GM23338 (cell line): ENCODE measurements at regions not wholly inside any gene's neighbourhood (a gene's known extent, or its start where the extent isn't known, plus 50 kb on each side); places are given as distances from the start of the nearest gene placed in this dataset.

ENCODE experiments used
- ATAC-seq: fragments of 200-7000 bp; cut with Tn5 transposase; 3 replicates; pipeline ENCODE4 v1.9.1; 2020
- DNase-seq: peaks from one replicate; pipeline ENCODE4 v3.0.0-alpha.2; 2015; ENCODE audit warnings: low spot score
- H2AFZ ChIP-seq: fragments of 200-600 bp; sonication (generic); 2 replicates; pipeline ENCODE4 v1.8.0; 2016; ENCODE audit warnings: antibody characterized with exemption, mild to moderate bottlenecking, moderate library complexity
- H3F3A ChIP-seq: fragments of 200-600 bp; sonication (generic); replicated peaks from 2 replicates; pipeline ENCODE4 v1.8.0; 2017; ENCODE audit warnings: antibody characterized with exemption, mixed run types, low read depth
- H3K27ac ChIP-seq: fragments of 200-600 bp; sonication (generic); 2 replicates; pipeline ENCODE4 v1.6.1; 2016; ENCODE audit warnings: low read depth
- H3K27me3 ChIP-seq: fragments of 200-600 bp; sonication (generic); 2 replicates; pipeline ENCODE4 v1.8.0; 2016; ENCODE audit warnings: mild to moderate bottlenecking, mixed run types, moderate library complexity; ENCODE audit not compliant: insufficient read depth
- H3K36me3 ChIP-seq: fragments of 200-600 bp; sonication (generic); 2 replicates; pipeline ENCODE4 v1.8.0; 2016; ENCODE audit warnings: mild to moderate bottlenecking; ENCODE audit not compliant: insufficient read depth
- H3K4me1 ChIP-seq: fragments of 200-600 bp; sonication (generic); 2 replicates; pipeline ENCODE4 v1.8.0; 2016; ENCODE audit warnings: mild to moderate bottlenecking, moderate library complexity; ENCODE audit not compliant: insufficient read depth
- H3K4me2 ChIP-seq: fragments of 200-600 bp; sonication (generic); 2 replicates; pipeline ENCODE4 v1.7.1; 2017; ENCODE audit warnings: mixed run types
- H3K4me3 ChIP-seq: fragments of 200-600 bp; sonication (generic); 2 replicates; pipeline ENCODE4 v1.6.1; 2016; ENCODE audit warnings: mixed run types
- H3K79me2 ChIP-seq: fragments of 200-600 bp; sonication (generic); replicated peaks from 2 replicates; pipeline ENCODE4 v1.8.0; 2017; ENCODE audit warnings: mild to moderate bottlenecking; ENCODE audit not compliant: insufficient read depth
- H3K9me2 ChIP-seq: fragments of 200-600 bp; sonication (generic); 2 replicates; pipeline ENCODE4 v1.8.0; 2017; ENCODE audit not compliant: insufficient read depth
- H4K20me1 ChIP-seq: fragments of 200-600 bp; sonication (generic); replicated peaks from 2 replicates; pipeline ENCODE4 v1.8.0; 2017; ENCODE audit warnings: mild to moderate bottlenecking; ENCODE audit not compliant: insufficient read depth
- H3K27ac Mint-ChIP-seq: 2 replicates; pipeline ENCODE4 v1.8.0; 2020; ENCODE audit warnings: inconsistent platforms, mild to moderate bottlenecking, moderate library complexity, mixed read lengths
- H3K27me3 Mint-ChIP-seq: 3 replicates; pipeline ENCODE4 v1.8.0; 2022; ENCODE audit warnings: low read depth, mild to moderate bottlenecking, moderate library complexity, mixed read lengths, inconsistent platforms; ENCODE audit not compliant: insufficient read depth, poor library complexity
- H3K36me3 Mint-ChIP-seq: 3 replicates; pipeline ENCODE4 v1.8.0; 2021; ENCODE audit warnings: low read depth, mild to moderate bottlenecking, inconsistent platforms, moderate library complexity, mixed read lengths
- H3K4me1 Mint-ChIP-seq: 3 replicates; pipeline ENCODE4 v1.8.0; 2020; ENCODE audit warnings: mild to moderate bottlenecking, inconsistent platforms, mixed read lengths
- H3K4me3 Mint-ChIP-seq: 3 replicates; pipeline ENCODE4 v1.8.0; 2021; ENCODE audit warnings: moderate library complexity, mild to moderate bottlenecking, inconsistent platforms, mixed read lengths
- H3K9me3 Mint-ChIP-seq: 3 replicates; pipeline ENCODE4 v1.8.0; 2020; ENCODE audit warnings: moderate library complexity, mild to moderate bottlenecking, inconsistent platforms, mixed read lengths
- CREB1 ChIP-seq: fragments of 250-450 bp; sonication (Bioruptor Pico); IDR thresholded peaks from 2 replicates; pipeline ENCODE4 v1.5.0; 2020; ENCODE audit warnings: low read depth, mild to moderate bottlenecking, moderate library complexity
- EZH2 ChIP-seq: fragments of 200-600 bp; sonication (generic); IDR thresholded peaks from one replicate; pipeline ENCODE4 v1.8.0; 2017; ENCODE audit warnings: antibody characterized with exemption, mild to moderate bottlenecking, low read depth; ENCODE audit not compliant: unreplicated experiment
- JUNB ChIP-seq: IDR thresholded peaks from one replicate; pipeline ENCODE4 v1.6.1; 2016; ENCODE audit warnings: antibody characterized with exemption; ENCODE audit not compliant: unreplicated experiment
- POLR2AphosphoS5 ChIP-seq: IDR thresholded peaks from 2 replicates; pipeline ENCODE4 v1.6.1; 2016; ENCODE audit warnings: antibody characterized with exemption, low read depth
- ZNF331 ChIP-seq: fragments of 250-450 bp; sonication (Bioruptor Pico); IDR thresholded peaks from 2 replicates; pipeline ENCODE4 v1.5.0; 2020; ENCODE audit warnings: low read depth, mild to moderate bottlenecking, moderate library complexity
- TF ChIP-seq, protein P1 (sequence below), 2 experiments: fragments of 200-600 bp in 1 of 2; sonication (generic) in 1 of 2; conservative IDR thresholded peaks; 2 replicates each; pipeline versions ENCODE4 v1.5.1 to v1.6.1; 2016 to 2017; ENCODE audit warnings: antibody characterized with exemption in 2 of 2, low read depth in 2 of 2, mild to moderate bottlenecking in 2 of 2, moderate library complexity in 1 of 2
- TF ChIP-seq, protein P2 (sequence below): fragments of 250-450 bp; sonication (Bioruptor Pico); IDR thresholded peaks from 2 replicates; pipeline ENCODE4 v1.5.0; 2020; ENCODE audit warnings: mild to moderate bottlenecking, moderate library complexity

GRCh38 chr4:182141061-182141460 lies 102.1 kb upstream of the TENM3 start:
- peak; percentile 33; the same call in 1 of the 2 replicates for TF ChIP-seq POLR2AphosphoS5
- TF ChIP-seq CREB1 (CRISPR knock-in tag), result no peak
- TF ChIP-seq JUNB, result no peak
- TF ChIP-seq, protein P1, sequence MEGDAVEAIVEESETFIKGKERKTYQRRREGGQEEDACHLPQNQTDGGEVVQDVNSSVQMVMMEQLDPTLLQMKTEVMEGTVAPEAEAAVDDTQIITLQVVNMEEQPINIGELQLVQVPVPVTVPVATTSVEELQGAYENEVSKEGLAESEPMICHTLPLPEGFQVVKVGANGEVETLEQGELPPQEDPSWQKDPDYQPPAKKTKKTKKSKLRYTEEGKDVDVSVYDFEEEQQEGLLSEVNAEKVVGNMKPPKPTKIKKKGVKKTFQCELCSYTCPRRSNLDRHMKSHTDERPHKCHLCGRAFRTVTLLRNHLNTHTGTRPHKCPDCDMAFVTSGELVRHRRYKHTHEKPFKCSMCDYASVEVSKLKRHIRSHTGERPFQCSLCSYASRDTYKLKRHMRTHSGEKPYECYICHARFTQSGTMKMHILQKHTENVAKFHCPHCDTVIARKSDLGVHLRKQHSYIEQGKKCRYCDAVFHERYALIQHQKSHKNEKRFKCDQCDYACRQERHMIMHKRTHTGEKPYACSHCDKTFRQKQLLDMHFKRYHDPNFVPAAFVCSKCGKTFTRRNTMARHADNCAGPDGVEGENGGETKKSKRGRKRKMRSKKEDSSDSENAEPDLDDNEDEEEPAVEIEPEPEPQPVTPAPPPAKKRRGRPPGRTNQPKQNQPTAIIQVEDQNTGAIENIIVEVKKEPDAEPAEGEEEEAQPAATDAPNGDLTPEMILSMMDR (conservative IDR thresholded peaks at IDR 0.05; ENCODE audit: low read depth in 2 of 2), result no peak
- no peak for TF ChIP-seq ZNF331 (CRISPR knock-in tag)
- Mint-ChIP-seq H3K4me1 (peaks cover 43% of the 10 kb centered on the region), H3K4me3 (peak overlapping the region; percentile 97), H3K27me3 (peaks cover 33% of the 10 kb centered on the region), H3K9me3 (no peaks in the 10 kb centered on the region; the same call in 2 of the 3 replicates), H3K36me3 (peaks cover 9% of the 10 kb centered on the region; the same call in 2 of the 3 replicates), H3K27ac (no peak overlapping the region)
- no peak overlapping the region for H3K27ac ChIP-seq
- H3K4me1 ChIP-seq, result peaks cover 35% of the 10 kb centered on the region
- peak; percentile 64 for DNase-seq
- no peaks in the 10 kb centered on the region for H3K36me3 ChIP-seq
- H2AFZ ChIP-seq, result peak overlapping the region; percentile 57; the same call in 1 of the 2 replicates
- H3F3A ChIP-seq, result peaks cover 3% of the 10 kb centered on the region; the same call in 1 of the 2 replicates
- peaks cover 9% of the 10 kb centered on the region for H3K79me2 ChIP-seq
- peak; percentile 4 for ATAC-seq
- H3K4me3 ChIP-seq, result peak overlapping the region; percentile 88
- no peaks in the 10 kb centered on the region for H4K20me1 ChIP-seq
- H3K27me3 ChIP-seq, result peaks cover 40% of the 10 kb centered on the region
- H3K9me2 ChIP-seq, result no peaks in the 10 kb centered on the region
- peak overlapping the region; percentile 98 for H3K4me2 ChIP-seq

- H3K36me3 Mint-ChIP-seq, result peaks cover 9% of the 10 kb centered on the region; the same call in 2 of the 3 replicates
- Histone ChIP-seq H4K20me1 (no peaks in the 10 kb centered on the region), H3K36me3 (no peaks in the 10 kb centered on the region), H3F3A (peaks cover 3% of the 10 kb centered on the region; the same call in 1 of the 2 replicates), H3K4me2 (peak overlapping the region; percentile 98), H3K79me2 (peaks cover 23% of the 10 kb centered on the region), H3K4me3 (peak overlapping the region; percentile 88), H2AFZ (peak overlapping the region; percentile 96), H3K27me3 (peaks cover 40% of the 10 kb centered on the region), H3K9me2 (no peaks in the 10 kb centered on the region), H3K4me1 (peaks cover 35% of the 10 kb centered on the region), H3K27ac (no peak overlapping the region)
- peaks cover 33% of the 10 kb centered on the region for H3K27me3 Mint-ChIP-seq
- H3K4me1 Mint-ChIP-seq, result peaks cover 44% of the 10 kb centered on the region
- peak; percentile 41 for ATAC-seq
- peak overlapping the region; percentile 97 for H3K27ac Mint-ChIP-seq
- peak overlapping the region; percentile 97 for H3K4me3 Mint-ChIP-seq
- peak; percentile 75 for TF ChIP-seq EZH2
- TF ChIP-seq, protein P2, sequence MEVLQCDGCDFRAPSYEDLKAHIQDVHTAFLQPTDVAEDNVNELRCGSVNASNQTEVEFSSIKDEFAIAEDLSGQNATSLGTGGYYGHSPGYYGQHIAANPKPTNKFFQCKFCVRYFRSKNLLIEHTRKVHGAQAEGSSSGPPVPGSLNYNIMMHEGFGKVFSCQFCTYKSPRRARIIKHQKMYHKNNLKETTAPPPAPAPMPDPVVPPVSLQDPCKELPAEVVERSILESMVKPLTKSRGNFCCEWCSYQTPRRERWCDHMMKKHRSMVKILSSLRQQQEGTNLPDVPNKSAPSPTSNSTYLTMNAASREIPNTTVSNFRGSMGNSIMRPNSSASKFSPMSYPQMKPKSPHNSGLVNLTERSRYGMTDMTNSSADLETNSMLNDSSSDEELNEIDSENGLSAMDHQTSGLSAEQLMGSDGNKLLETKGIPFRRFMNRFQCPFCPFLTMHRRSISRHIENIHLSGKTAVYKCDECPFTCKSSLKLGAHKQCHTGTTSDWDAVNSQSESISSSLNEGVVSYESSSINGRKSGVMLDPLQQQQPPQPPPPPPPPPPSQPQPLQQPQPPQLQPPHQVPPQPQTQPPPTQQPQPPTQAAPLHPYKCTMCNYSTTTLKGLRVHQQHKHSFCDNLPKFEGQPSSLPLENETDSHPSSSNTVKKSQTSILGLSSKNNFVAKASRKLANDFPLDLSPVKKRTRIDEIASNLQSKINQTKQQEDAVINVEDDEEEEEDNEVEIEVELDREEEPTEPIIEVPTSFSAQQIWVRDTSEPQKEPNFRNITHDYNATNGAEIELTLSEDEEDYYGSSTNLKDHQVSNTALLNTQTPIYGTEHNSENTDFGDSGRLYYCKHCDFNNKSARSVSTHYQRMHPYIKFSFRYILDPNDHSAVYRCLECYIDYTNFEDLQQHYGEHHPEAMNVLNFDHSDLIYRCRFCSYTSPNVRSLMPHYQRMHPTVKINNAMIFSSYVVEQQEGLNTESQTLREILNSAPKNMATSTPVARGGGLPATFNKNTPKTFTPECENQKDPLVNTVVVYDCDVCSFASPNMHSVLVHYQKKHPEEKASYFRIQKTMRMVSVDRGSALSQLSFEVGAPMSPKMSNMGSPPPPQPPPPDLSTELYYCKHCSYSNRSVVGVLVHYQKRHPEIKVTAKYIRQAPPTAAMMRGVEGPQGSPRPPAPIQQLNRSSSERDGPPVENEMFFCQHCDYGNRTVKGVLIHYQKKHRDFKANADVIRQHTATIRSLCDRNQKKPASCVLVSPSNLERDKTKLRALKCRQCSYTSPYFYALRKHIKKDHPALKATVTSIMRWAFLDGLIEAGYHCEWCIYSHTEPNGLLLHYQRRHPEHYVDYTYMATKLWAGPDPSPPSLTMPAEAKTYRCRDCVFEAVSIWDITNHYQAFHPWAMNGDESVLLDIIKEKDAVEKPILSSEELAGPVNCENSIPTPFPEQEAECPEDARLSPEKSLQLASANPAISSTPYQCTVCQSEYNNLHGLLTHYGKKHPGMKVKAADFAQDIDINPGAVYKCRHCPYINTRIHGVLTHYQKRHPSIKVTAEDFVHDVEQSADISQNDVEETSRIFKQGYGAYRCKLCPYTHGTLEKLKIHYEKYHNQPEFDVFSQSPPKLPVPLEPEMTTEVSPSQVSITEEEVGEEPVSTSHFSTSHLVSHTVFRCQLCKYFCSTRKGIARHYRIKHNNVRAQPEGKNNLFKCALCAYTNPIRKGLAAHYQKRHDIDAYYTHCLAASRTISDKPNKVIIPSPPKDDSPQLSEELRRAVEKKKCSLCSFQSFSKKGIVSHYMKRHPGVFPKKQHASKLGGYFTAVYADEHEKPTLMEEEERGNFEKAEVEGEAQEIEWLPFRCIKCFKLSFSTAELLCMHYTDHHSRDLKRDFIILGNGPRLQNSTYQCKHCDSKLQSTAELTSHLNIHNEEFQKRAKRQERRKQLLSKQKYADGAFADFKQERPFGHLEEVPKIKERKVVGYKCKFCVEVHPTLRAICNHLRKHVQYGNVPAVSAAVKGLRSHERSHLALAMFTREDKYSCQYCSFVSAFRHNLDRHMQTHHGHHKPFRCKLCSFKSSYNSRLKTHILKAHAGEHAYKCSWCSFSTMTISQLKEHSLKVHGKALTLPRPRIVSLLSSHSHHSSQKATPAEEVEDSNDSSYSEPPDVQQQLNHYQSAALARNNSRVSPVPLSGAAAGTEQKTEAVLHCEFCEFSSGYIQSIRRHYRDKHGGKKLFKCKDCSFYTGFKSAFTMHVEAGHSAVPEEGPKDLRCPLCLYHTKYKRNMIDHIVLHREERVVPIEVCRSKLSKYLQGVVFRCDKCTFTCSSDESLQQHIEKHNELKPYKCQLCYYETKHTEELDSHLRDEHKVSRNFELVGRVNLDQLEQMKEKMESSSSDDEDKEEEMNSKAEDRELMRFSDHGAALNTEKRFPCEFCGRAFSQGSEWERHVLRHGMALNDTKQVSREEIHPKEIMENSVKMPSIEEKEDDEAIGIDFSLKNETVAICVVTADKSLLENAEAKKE, result no peak
- H3K9me3 Mint-ChIP-seq, result no peaks in the 10 kb centered on the region; the same call in 2 of the 3 replicates
- DNase-seq, result peak; percentile 81
Measured at GRCh38 chr4:182142176-182143085, 100.8 kb upstream of the TENM3 start.
